ENCODE measurements at regions not wholly inside any gene's neighbourhood (a gene's known extent, or its start where the extent isn't known, plus 50 kb on each side); places are given as distances from the start of the nearest gene placed in this dataset.

DNA sequence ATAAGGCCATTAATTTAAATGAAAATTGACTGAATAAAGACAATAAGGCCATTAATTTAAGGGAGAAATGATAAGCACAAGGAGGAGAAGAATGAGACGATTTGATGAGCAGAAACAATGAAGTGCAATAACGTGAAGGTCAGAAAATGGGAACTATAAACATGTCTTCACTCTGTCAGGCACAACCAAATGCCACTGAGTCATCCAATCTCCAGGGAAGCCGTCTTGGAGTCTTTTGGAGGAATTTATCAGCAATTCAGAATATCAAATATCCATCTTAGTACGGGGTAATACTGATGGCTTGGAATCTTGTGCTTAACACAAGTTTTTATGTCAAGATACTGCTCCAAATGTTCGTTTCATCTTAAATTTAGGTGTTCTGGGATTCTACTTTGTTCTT, 159.9 kb downstream of the CAPZA3 start:
- Mint-ChIP-seq H3K36me3 (ENCODE audit: low read depth) (no peaks in the 10 kb centered on the region), H3K27me3 (peaks cover 31% of the 10 kb centered on the region), H3K4me3 (no peak overlapping the region), H3K27ac (no peak overlapping the region), H3K9me3 (no peaks in the 10 kb centered on the region), H3K4me1 (ENCODE audit: low read depth) (no peaks in the 10 kb centered on the region)
- ATAC-seq (ENCODE audit: poor library complexity) (no peak), DNase-seq (no peak)
- intact Hi-C loops (cut with DNase I, micrococcal nuclease) = no loop called here
- H3K4me1 ChIP-seq (ENCODE audit: insufficient read depth, low read length) = no peaks in the 10 kb centered on the region
- CTCF ChIA-PET = no interaction called here
- TF ChIP-seq, protein P1, sequence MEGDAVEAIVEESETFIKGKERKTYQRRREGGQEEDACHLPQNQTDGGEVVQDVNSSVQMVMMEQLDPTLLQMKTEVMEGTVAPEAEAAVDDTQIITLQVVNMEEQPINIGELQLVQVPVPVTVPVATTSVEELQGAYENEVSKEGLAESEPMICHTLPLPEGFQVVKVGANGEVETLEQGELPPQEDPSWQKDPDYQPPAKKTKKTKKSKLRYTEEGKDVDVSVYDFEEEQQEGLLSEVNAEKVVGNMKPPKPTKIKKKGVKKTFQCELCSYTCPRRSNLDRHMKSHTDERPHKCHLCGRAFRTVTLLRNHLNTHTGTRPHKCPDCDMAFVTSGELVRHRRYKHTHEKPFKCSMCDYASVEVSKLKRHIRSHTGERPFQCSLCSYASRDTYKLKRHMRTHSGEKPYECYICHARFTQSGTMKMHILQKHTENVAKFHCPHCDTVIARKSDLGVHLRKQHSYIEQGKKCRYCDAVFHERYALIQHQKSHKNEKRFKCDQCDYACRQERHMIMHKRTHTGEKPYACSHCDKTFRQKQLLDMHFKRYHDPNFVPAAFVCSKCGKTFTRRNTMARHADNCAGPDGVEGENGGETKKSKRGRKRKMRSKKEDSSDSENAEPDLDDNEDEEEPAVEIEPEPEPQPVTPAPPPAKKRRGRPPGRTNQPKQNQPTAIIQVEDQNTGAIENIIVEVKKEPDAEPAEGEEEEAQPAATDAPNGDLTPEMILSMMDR (IDR thresholded peaks at IDR 0.05) = no peak
- peaks cover 0 to 11% of the 10 kb centered on the region in 2 experiments for H3K9me3 ChIP-seq (ENCODE audit: control insufficient read depth in 1 of 2, insufficient read depth in 1 of 2, low read length in 2 of 2)
- peaks cover 0 to 5% of the 10 kb centered on the region in 2 experiments for H3K27me3 ChIP-seq (ENCODE audit: control insufficient read depth in 1 of 2, insufficient read depth in 2 of 2, low read length in 2 of 2)
- no peak overlapping the region for H3K4me3 ChIP-seq (ENCODE audit: low read length)
- POLR2A ChIA-PET = no interaction called here
- H3K36me3 ChIP-seq (ENCODE audit: insufficient read depth, low read length) = no peaks in the 10 kb centered on the region
- no peak overlapping the region for H3K27ac ChIP-seq (ENCODE audit: low read depth in 1 of 2, low read length in 2 of 2)

DNA sequence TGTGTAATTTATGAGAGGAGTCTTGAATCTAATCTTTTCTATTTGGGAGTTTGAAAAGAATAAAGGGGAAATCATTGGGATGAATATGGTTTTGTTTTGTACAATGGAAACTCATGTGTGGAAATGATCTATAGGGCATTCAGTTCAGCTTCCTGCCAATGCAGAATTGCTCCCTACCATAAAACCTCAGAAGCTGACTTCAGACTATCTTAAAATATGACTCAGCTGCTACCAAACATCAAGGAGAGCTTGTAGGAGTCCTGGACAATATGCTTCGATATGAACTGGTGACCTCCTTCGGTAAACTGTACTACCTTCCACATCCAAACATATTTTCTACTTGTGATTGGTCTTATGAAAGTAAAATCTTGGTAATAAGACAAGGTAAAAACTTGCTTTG, 160.6 kb downstream of the CAPZA3 start:
- intact Hi-C loops (cut with DNase I, micrococcal nuclease) = no loop called here
- ChIA-PET CTCF (no interaction called here), POLR2A (no interaction called here)
- Mint-ChIP-seq H3K4me3 (no peak overlapping the region), H3K9me3 (no peaks in the 10 kb centered on the region), H3K27me3 (peaks cover 31% of the 10 kb centered on the region), H3K4me1 (ENCODE audit: low read depth) (no peaks in the 10 kb centered on the region), H3K36me3 (ENCODE audit: low read depth) (no peaks in the 10 kb centered on the region), H3K27ac (no peak overlapping the region)
- Histone ChIP-seq H3K9me3 (ENCODE audit: control insufficient read depth in 1 of 2, insufficient read depth in 1 of 2, low read length in 2 of 2) (peaks cover 0 to 11% of the 10 kb centered on the region in 2 experiments), H3K4me1 (ENCODE audit: insufficient read depth, low read length) (no peaks in the 10 kb centered on the region), H3K27me3 (ENCODE audit: control insufficient read depth in 1 of 2, insufficient read depth in 2 of 2, low read length in 2 of 2) (peaks cover 0 to 5% of the 10 kb centered on the region in 2 experiments), H3K27ac (ENCODE audit: low read depth in 1 of 2, low read length in 2 of 2) (no peak overlapping the region), H3K4me3 (ENCODE audit: low read length) (no peak overlapping the region), H3K36me3 (ENCODE audit: insufficient read depth, low read length) (no peaks in the 10 kb centered on the region)
- TF ChIP-seq, protein P1 (IDR thresholded peaks at IDR 0.05) = no peak
- DNase-seq = no peak
- no peak for ATAC-seq (ENCODE audit: poor library complexity)

DNA sequence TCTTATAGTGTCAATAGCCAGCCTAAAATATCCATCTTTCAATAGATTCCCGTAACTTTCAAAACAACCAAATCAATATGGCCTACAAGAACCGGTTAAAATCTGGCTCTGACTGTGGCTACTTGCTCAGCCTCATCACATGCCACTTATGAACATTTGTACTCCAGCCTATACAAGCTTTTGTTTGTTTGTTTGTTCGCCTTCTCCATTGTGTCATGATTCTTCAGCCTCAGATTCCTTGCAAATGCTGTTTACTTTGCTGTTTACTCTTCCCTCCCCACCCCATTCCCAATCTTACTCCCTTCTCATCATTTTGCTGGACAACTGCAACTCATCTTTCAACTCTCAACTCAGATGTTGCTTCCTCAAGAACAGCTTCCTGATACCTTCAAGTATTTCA, 161.2 kb downstream of the CAPZA3 start:
- TF ChIP-seq, protein P1 (IDR thresholded peaks at IDR 0.05) = no peak
- Mint-ChIP-seq H3K27ac (no peak overlapping the region), H3K4me3 (no peak overlapping the region), H3K9me3 (no peaks in the 10 kb centered on the region), H3K27me3 (peaks cover 31% of the 10 kb centered on the region), H3K36me3 (ENCODE audit: low read depth) (no peaks in the 10 kb centered on the region), H3K4me1 (ENCODE audit: low read depth) (no peaks in the 10 kb centered on the region)
- ATAC-seq (ENCODE audit: poor library complexity) (no peak), DNase-seq (no peak)
- no peak overlapping the region for H3K27ac ChIP-seq (ENCODE audit: low read depth in 1 of 2, low read length in 2 of 2)
- peaks cover 0 to 11% of the 10 kb centered on the region in 2 experiments for H3K9me3 ChIP-seq (ENCODE audit: control insufficient read depth in 1 of 2, insufficient read depth in 1 of 2, low read length in 2 of 2)
- H3K36me3 ChIP-seq (ENCODE audit: insufficient read depth, low read length) = no peaks in the 10 kb centered on the region
- H3K27me3 ChIP-seq (ENCODE audit: control insufficient read depth in 1 of 2, insufficient read depth in 2 of 2, low read length in 2 of 2) = peaks cover 0 to 5% of the 10 kb centered on the region in 2 experiments
- intact Hi-C loops (cut with DNase I, micrococcal nuclease) = no loop called here
- ChIA-PET CTCF (no interaction called here), POLR2A (no interaction called here)
- H3K4me1 ChIP-seq (ENCODE audit: insufficient read depth, low read length) = no peaks in the 10 kb centered on the region
- no peak overlapping the region for H3K4me3 ChIP-seq (ENCODE audit: low read length)
